HCT116 (cell line): ENCODE measurements at regions not wholly inside any gene's neighbourhood (a gene's known extent, or its start where the extent isn't known, plus 50 kb on each side); places are given as distances from the start of the nearest gene placed in this dataset.

ENCODE experiments used
- ATAC-seq: fragments of 200-7000 bp; cut with Tn5 transposase; 2 replicates; pipeline ENCODE4 v1.9.1; 2020; ENCODE audit warnings: mild to moderate bottlenecking, moderate library complexity
- BruUV-seq: library from RNA; stranded (reverse); fragments of 400-500 nt; replicated peaks from 2 replicates; lab custom pipeline; 2021; lab: Mats Ljungman, UMichigan
- CTCF ChIA-PET: fragments of 300-600 bp; sonication (Branson Sonifier 250); formaldehyde crosslinking; loops from one replicate; lab custom pipeline; 2021; ENCODE audit warnings: antibody characterized with exemption; lab: Charles Lee
- POLR2A ChIA-PET: fragments of 300-600, 350-600 bp; sonication (Branson Sonifier 250); formaldehyde crosslinking; loops from one replicate; lab custom pipeline; 2021; ENCODE audit warnings: antibody characterized with exemption; lab: Charles Lee
- RAD21 ChIA-PET, 2 experiments: fragments of 300-600 bp; sonication (Branson Sonifier 250); formaldehyde crosslinking; loops; one replicate each; lab custom pipeline; 2023; ENCODE audit warnings: low total read pairs in 2 of 2; ENCODE audit not compliant: uncharacterized antibody in 2 of 2, unreplicated experiment in 2 of 2, low non-redundant PET in 1 of 2; lab: Charles Lee
- DNase-seq: peaks from one replicate; pipeline ENCODE4 v3.0.0-alpha.2; 2010; ENCODE audit warnings: low read depth, low spot score
- H2AFZ ChIP-seq: fragments of 200-600 bp; shearing (Covaris generic), sonication (generic); 2 replicates; pipeline ENCODE4 v1.6.1; 2017; ENCODE audit warnings: low read depth, mixed run types, mixed read lengths, antibody characterized with exemption, low read length; ENCODE audit not compliant: poor library complexity, severe bottlenecking
- H3K27ac ChIP-seq: 2 replicates; pipeline ENCODE4 v1.5.1; 2012; ENCODE audit warnings: low read depth, low read length
- H3K27me3 ChIP-seq: fragments of 200-600 bp; sonication (generic); 2 replicates; pipeline ENCODE4 v1.6.1; 2016; ENCODE audit warnings: mixed run types, low read length, mixed read lengths; ENCODE audit not compliant: insufficient read depth
- H3K36me3 ChIP-seq, 2 experiments: fragments of 200-500 bp in 1 of 2; fragments of 200-600 bp in 1 of 2; sonication (Bioruptor generic) in 1 of 2; sonication (generic) in 1 of 2; 2 replicates each; pipeline versions ENCODE4 v1.5.1 to v1.6.1; 2014 to 2016; ENCODE audit warnings: low read length in 2 of 2, inconsistent platforms in 1 of 2, mixed read lengths in 1 of 2, mixed run types in 1 of 2; ENCODE audit not compliant: insufficient read depth in 2 of 2, control insufficient read depth in 1 of 2
- H3K4me1 ChIP-seq, 2 experiments: fragments of 200-600 bp in 1 of 2; sonication (generic) in 1 of 2; 2 replicates each; pipeline versions ENCODE4 v1.5.1 to v1.6.1; 2012 to 2017; ENCODE audit warnings: low read length in 2 of 2, inconsistent platforms in 1 of 2, mild to moderate bottlenecking in 1 of 2, mixed read lengths in 1 of 2, mixed run types in 1 of 2, moderate library complexity in 1 of 2; ENCODE audit not compliant: insufficient read depth in 2 of 2, control insufficient read depth in 1 of 2
- H3K4me2 ChIP-seq: fragments of 200-600 bp; sonication (generic); 2 replicates; pipeline ENCODE4 v1.6.1; 2017; ENCODE audit warnings: mixed run types, low read length, mixed read lengths
- H3K4me3 ChIP-seq, 2 experiments: fragments of 200-600 bp in 1 of 2; sonication (generic) in 1 of 2; replicated peaks in 1 of 2; 2 replicates each; pipeline ENCODE4 v1.5.1; 2011 to 2016; ENCODE audit warnings: low read length in 2 of 2, control low read depth in 1 of 2, low read depth in 1 of 2, mild to moderate bottlenecking in 1 of 2, mixed read lengths in 1 of 2, mixed run types in 1 of 2
- H3K79me2 ChIP-seq: fragments of 200-600 bp; sonication (generic); 2 replicates; pipeline ENCODE4 v1.6.1; 2017; ENCODE audit warnings: mild to moderate bottlenecking, mixed run types, low read length, moderate library complexity, mixed read lengths; ENCODE audit not compliant: insufficient read depth
- H3K9ac ChIP-seq: fragments of 200-600 bp; sonication (generic); 2 replicates; pipeline ENCODE4 v1.6.1; 2016; ENCODE audit warnings: low read length, mixed read lengths
- H3K9me2 ChIP-seq: fragments of 200-600 bp; sonication (generic), shearing (Covaris generic); 2 replicates; pipeline ENCODE4 v1.6.1; 2017; ENCODE audit warnings: mixed run types, mild to moderate bottlenecking, moderate library complexity; ENCODE audit not compliant: insufficient read depth
- H3K9me3 ChIP-seq, 2 experiments: fragments of 200-500 bp in 1 of 2; fragments of 200-600 bp in 1 of 2; sonication (Bioruptor generic) in 1 of 2; sonication (generic) in 1 of 2; 2 replicates each; pipeline ENCODE4 v1.6.1; 2014 to 2017; ENCODE audit warnings: low read length in 2 of 2, mixed read lengths in 2 of 2, inconsistent platforms in 1 of 2, low read depth in 1 of 2, mild to moderate bottlenecking in 1 of 2, mixed run types in 1 of 2, moderate library complexity in 1 of 2; ENCODE audit not compliant: control insufficient read depth in 1 of 2, insufficient read depth in 1 of 2
- H4K20me1 ChIP-seq: fragments of 200-600 bp; sonication (generic), shearing (Covaris generic); 2 replicates; pipeline ENCODE4 v1.6.1; 2017; ENCODE audit warnings: mixed run types, mild to moderate bottlenecking, moderate library complexity; ENCODE audit not compliant: insufficient read depth
- CBX3 ChIP-seq: IDR thresholded peaks from 2 replicates; pipeline ENCODE4 v1.6.1; 2012; ENCODE audit warnings: low read depth
- CEBPB ChIP-seq: IDR thresholded peaks from 2 replicates; pipeline ENCODE4 v1.6.1; 2012; ENCODE audit warnings: low read depth
- EGR1 ChIP-seq: IDR thresholded peaks from 2 replicates; pipeline ENCODE4 v1.6.1; 2012; ENCODE audit warnings: low read depth
- ELF1 ChIP-seq: IDR thresholded peaks from 2 replicates; pipeline ENCODE4 v1.6.1; 2012; ENCODE audit warnings: low read depth, borderline replicate concordance
- EZH2phosphoT487 ChIP-seq: fragments of 200-600 bp; IDR thresholded peaks from 2 replicates; pipeline ENCODE4 v1.6.1; 2018; ENCODE audit warnings: antibody characterized with exemption, borderline replicate concordance
- FOSL1 ChIP-seq: IDR thresholded peaks from 2 replicates; pipeline ENCODE4 v1.6.1; 2012; ENCODE audit warnings: low read depth
- JUND ChIP-seq: IDR thresholded peaks from 2 replicates; pipeline ENCODE4 v1.6.1; 2012
- POLR2A ChIP-seq: IDR thresholded peaks from 2 replicates; pipeline ENCODE4 v1.7.0; 2011; ENCODE audit warnings: borderline replicate concordance; ENCODE audit not compliant: insufficient read depth, insufficient read length; ENCODE audit errors: extremely low read depth
- RAD21 ChIP-seq: IDR thresholded peaks from 2 replicates; pipeline ENCODE4 v1.6.1; 2012; ENCODE audit warnings: low read depth, mild to moderate bottlenecking
- SIN3A ChIP-seq: IDR thresholded peaks from 2 replicates; pipeline ENCODE4 v1.6.1; 2012; ENCODE audit warnings: low read depth
- SP1 ChIP-seq: IDR thresholded peaks from 2 replicates; pipeline ENCODE4 v1.6.1; 2012; ENCODE audit warnings: low read depth
- SRF ChIP-seq: IDR thresholded peaks from 2 replicates; pipeline ENCODE4 v1.6.1; 2012; ENCODE audit warnings: low read depth
- TCF7L2 ChIP-seq: IDR thresholded peaks from 2 replicates; pipeline ENCODE4 v1.7.0; 2011; ENCODE audit warnings: borderline replicate concordance, inconsistent platforms; ENCODE audit not compliant: insufficient read depth, insufficient read length; ENCODE audit errors: extremely low read depth
- YY1 ChIP-seq: IDR thresholded peaks from 2 replicates; pipeline ENCODE4 v1.6.1; 2011; ENCODE audit warnings: low read length, low read depth, moderate library complexity, mild to moderate bottlenecking; ENCODE audit not compliant: insufficient replicate concordance; ENCODE audit errors: extremely low read depth
- ZFX ChIP-seq: fragments of 450-650 bp; IDR thresholded peaks from 2 replicates; pipeline ENCODE4 v1.6.1; 2017
- ZNF274 ChIP-seq: fragments of 200-500 bp; sonication (Bioruptor generic); IDR thresholded peaks from 2 replicates; pipeline ENCODE4 v1.6.1; 2014; ENCODE audit warnings: mild to moderate bottlenecking, low read depth, low read length, inconsistent platforms
- intact Hi-C: fragments of 100-400 bp; cut with micrococcal nuclease; formaldehyde crosslinking; loops from 2 replicates; pipeline ENCODE4 v1.10.0; 2022
- TF ChIP-seq, protein P1 (sequence below), 3 experiments: fragments of 200-600 bp in 1 of 3; sonication (generic) in 1 of 3; IDR thresholded peaks in 2 of 3; conservative IDR thresholded peaks in 1 of 3; 2 replicates each; pipeline ENCODE4 v1.5.1; 2012 to 2017; ENCODE audit warnings: low read depth in 2 of 3, low read length in 2 of 3, antibody characterized with exemption in 1 of 3, borderline replicate concordance in 1 of 3, control low read depth in 1 of 3, mild to moderate bottlenecking in 1 of 3, mixed read lengths in 1 of 3, mixed run types in 1 of 3, moderate library complexity in 1 of 3; ENCODE audit not compliant: insufficient read depth in 1 of 3
- TF ChIP-seq, protein P2 (sequence below): IDR thresholded peaks from 2 replicates; pipeline ENCODE4 v1.6.1; 2012
- TF ChIP-seq, protein P3 (sequence below): IDR thresholded peaks from 2 replicates; pipeline ENCODE4 v1.6.1; 2011; ENCODE audit warnings: mild to moderate bottlenecking, low read length, moderate library complexity; ENCODE audit not compliant: insufficient replicate concordance; ENCODE audit errors: extremely low read depth
- TF ChIP-seq, protein P4 (sequence below): IDR thresholded peaks from 2 replicates; pipeline ENCODE4 v1.6.1; 2012

DNA sequence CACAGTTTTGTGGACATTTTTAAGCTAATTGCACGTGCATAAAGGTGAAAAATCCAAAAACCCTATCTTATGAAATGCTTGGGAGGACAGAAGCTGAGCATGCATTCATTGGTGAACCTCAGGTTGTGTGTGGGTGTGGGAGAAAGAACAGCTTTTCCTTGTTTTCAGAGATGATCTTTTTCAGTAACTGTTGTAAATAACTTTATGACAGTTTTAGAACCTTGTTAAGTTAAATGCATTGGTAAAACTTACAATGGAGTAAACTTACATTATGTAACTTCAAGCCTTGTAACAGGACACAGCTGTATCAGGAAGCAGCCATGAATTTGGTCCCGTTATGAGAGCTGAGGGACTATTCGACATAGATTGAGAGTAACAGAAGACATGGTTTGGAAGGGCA, 587.4 kb downstream of the GALC start:
- no TSS peak for BruUV-seq
- ChIA-PET CTCF (no interaction called here), RAD21 (no interaction called here), POLR2A (no interaction called here)
- no peak overlapping the region for H3K27ac ChIP-seq
- no peaks in the 10 kb centered on the region for H3K36me3 ChIP-seq
- H3K79me2 ChIP-seq = no peaks in the 10 kb centered on the region
- intact Hi-C loops = no loop called here
- peaks cover 16 to 23% of the 10 kb centered on the region in 2 experiments; a peak in 2 of 4 replicates for H3K9me3 ChIP-seq
- H3K9ac ChIP-seq = no peak overlapping the region
- no peak overlapping the region for H3K4me2 ChIP-seq
- no peaks in the 10 kb centered on the region for H3K27me3 ChIP-seq
- no peaks in the 10 kb centered on the region for H3K4me1 ChIP-seq
- no peak for DNase-seq
- H3K9me2 ChIP-seq = no peaks in the 10 kb centered on the region
- H2AFZ ChIP-seq = no peak overlapping the region
- TF ChIP-seq CBX3 (no peak), ZFX (no peak), SRF (no peak)
- TF ChIP-seq, protein P1, sequence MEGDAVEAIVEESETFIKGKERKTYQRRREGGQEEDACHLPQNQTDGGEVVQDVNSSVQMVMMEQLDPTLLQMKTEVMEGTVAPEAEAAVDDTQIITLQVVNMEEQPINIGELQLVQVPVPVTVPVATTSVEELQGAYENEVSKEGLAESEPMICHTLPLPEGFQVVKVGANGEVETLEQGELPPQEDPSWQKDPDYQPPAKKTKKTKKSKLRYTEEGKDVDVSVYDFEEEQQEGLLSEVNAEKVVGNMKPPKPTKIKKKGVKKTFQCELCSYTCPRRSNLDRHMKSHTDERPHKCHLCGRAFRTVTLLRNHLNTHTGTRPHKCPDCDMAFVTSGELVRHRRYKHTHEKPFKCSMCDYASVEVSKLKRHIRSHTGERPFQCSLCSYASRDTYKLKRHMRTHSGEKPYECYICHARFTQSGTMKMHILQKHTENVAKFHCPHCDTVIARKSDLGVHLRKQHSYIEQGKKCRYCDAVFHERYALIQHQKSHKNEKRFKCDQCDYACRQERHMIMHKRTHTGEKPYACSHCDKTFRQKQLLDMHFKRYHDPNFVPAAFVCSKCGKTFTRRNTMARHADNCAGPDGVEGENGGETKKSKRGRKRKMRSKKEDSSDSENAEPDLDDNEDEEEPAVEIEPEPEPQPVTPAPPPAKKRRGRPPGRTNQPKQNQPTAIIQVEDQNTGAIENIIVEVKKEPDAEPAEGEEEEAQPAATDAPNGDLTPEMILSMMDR (IDR thresholded peaks at IDR 0.05 in 2 of 3, conservative IDR thresholded peaks at IDR 0.05 in 1 of 3; ENCODE audit: borderline replicate concordance in 1 of 3, insufficient read depth in 1 of 3, low read depth in 2 of 3, low read length in 2 of 3) = no peak
- no peak for ATAC-seq
- H3K4me3 ChIP-seq = no peak overlapping the region
- no peaks in the 10 kb centered on the region for H4K20me1 ChIP-seq

DNA sequence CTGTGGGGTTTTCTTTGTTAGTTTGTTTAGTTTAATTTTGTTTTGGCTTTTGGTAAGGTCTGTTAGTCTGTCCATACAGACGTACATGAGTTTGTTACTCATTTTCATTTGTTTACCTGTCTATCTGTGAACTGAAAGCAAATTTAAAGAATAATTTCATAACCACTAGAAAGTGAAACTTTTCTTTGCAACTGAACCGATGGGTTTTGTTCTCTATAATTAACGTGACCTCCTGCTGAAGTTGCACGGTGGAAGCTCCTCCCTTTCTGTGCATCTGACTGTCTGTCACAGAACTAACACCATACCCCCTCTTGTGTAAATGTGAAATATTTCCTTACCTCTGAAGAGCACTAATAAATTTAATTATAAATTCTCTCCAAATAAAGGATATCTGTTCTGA, 595.5 kb downstream of the GALC start:
- Histone ChIP-seq H3K79me2 (no peaks in the 10 kb centered on the region), H3K27ac (no peak overlapping the region), H3K9me3 (peaks cover 15 to 18% of the 10 kb centered on the region in 2 experiments; a peak in 3 of 4 replicates), H4K20me1 (no peaks in the 10 kb centered on the region), H3K4me3 (no peak overlapping the region), H3K4me1 (no peaks in the 10 kb centered on the region), H3K36me3 (no peaks in the 10 kb centered on the region), H3K27me3 (no peaks in the 10 kb centered on the region), H3K9me2 (no peaks in the 10 kb centered on the region), H3K4me2 (no peak overlapping the region), H3K9ac (no peak overlapping the region), H2AFZ (no peak overlapping the region)
- BruUV-seq = no TSS peak
- no peak for ATAC-seq
- intact Hi-C loops = no loop called here
- ChIA-PET CTCF (no interaction called here), RAD21 (no interaction called here), POLR2A (no interaction called here)
- DNase-seq = no peak
- no peak for TF ChIP-seq FOSL1
- no peak for TF ChIP-seq ELF1
- TF ChIP-seq, protein P2, sequence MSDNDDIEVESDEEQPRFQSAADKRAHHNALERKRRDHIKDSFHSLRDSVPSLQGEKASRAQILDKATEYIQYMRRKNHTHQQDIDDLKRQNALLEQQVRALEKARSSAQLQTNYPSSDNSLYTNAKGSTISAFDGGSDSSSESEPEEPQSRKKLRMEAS = no peak
- TF ChIP-seq SP1 = no peak
- TF ChIP-seq CBX3 = no peak
- TF ChIP-seq, protein P3, sequence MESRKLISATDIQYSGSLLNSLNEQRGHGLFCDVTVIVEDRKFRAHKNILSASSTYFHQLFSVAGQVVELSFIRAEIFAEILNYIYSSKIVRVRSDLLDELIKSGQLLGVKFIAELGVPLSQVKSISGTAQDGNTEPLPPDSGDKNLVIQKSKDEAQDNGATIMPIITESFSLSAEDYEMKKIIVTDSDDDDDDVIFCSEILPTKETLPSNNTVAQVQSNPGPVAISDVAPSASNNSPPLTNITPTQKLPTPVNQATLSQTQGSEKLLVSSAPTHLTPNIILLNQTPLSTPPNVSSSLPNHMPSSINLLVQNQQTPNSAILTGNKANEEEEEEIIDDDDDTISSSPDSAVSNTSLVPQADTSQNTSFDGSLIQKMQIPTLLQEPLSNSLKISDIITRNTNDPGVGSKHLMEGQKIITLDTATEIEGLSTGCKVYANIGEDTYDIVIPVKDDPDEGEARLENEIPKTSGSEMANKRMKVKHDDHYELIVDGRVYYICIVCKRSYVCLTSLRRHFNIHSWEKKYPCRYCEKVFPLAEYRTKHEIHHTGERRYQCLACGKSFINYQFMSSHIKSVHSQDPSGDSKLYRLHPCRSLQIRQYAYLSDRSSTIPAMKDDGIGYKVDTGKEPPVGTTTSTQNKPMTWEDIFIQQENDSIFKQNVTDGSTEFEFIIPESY = no peak
- no peak for TF ChIP-seq CEBPB
- TF ChIP-seq ZFX = no peak
- TF ChIP-seq, protein P4, sequence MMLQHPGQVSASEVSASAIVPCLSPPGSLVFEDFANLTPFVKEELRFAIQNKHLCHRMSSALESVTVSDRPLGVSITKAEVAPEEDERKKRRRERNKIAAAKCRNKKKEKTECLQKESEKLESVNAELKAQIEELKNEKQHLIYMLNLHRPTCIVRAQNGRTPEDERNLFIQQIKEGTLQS = no peak
- TF ChIP-seq EGR1 = no peak
- TF ChIP-seq TCF7L2 = no peak
- no peak for TF ChIP-seq RAD21
- TF ChIP-seq POLR2A = no peak
- TF ChIP-seq YY1 = no peak
- no peak for TF ChIP-seq ZNF274
- no peak for TF ChIP-seq JUND
- no peak for TF ChIP-seq EZH2phosphoT487
- no peak for TF ChIP-seq SIN3A
